Effector memory CD4-positive, alpha-beta T cell (primary cell): ENCODE measurements at regions not wholly inside any gene's neighbourhood (a gene's known extent, or its start where the extent isn't known, plus 50 kb on each side); places are given as distances from the start of the nearest gene placed in this dataset.
"Not testable (repeated sequence)": the region's sequence is repeated elsewhere in the genome, so short reads cannot be mapped to it uniquely, and the experiment has no call there.

Source experiments
- DNase-seq, 3 donors: peaks; one replicate each; pipeline ENCODE4 v3.0.0-alpha.2; 2020
- H3K27ac ChIP-seq: 2 replicates; pipeline ENCODE4 v1.7.0; 2013; ENCODE audit warnings: mild to moderate bottlenecking, low read length, moderate library complexity; ENCODE audit not compliant: insufficient read depth, poor library complexity, severe bottlenecking
- H3K27me3 ChIP-seq: replicated peaks from 2 replicates; pipeline ENCODE4 v1.7.0; 2013; ENCODE audit warnings: mild to moderate bottlenecking, low read length; ENCODE audit not compliant: insufficient read depth, control insufficient read depth, poor library complexity, severe bottlenecking
- H3K36me3 ChIP-seq: 2 replicates; pipeline ENCODE4 v1.7.0; 2013; ENCODE audit warnings: mild to moderate bottlenecking, low read length, moderate library complexity; ENCODE audit not compliant: control insufficient read depth, insufficient read depth
- H3K4me1 ChIP-seq: 2 replicates; pipeline ENCODE4 v1.7.0; 2013; ENCODE audit warnings: low read length, mild to moderate bottlenecking; ENCODE audit not compliant: control insufficient read depth, insufficient read depth, poor library complexity, severe bottlenecking
- H3K4me3 ChIP-seq: 2 replicates; pipeline ENCODE4 v1.7.0; 2013; ENCODE audit warnings: low read length, low read depth, mild to moderate bottlenecking; ENCODE audit not compliant: insufficient read depth, poor library complexity, severe bottlenecking
- H3K9me3 ChIP-seq: 2 replicates; pipeline ENCODE4 v1.7.0; 2013; ENCODE audit warnings: mild to moderate bottlenecking, low read length, moderate library complexity; ENCODE audit not compliant: control insufficient read depth

GRCh38 chrX:155761185-155761584 is 120.0 kb upstream of the VAMP7 start:
- no peaks in the 10 kb centered on the region for H3K4me1 ChIP-seq
- H3K27me3 ChIP-seq = no peaks in the 10 kb centered on the region
- no peak for DNase-seq
- H3K27ac ChIP-seq = no peak overlapping the region
- H3K4me3 ChIP-seq = no peak overlapping the region
- H3K9me3 ChIP-seq = no peaks in the 10 kb centered on the region
- H3K36me3 ChIP-seq = no peaks in the 10 kb centered on the region

GRCh38 chrX:155757046-155757759 is 123.9 kb upstream of the VAMP7 start:
- no peak for DNase-seq
- no peaks in the 10 kb centered on the region for H3K36me3 ChIP-seq
- no peaks in the 10 kb centered on the region for H3K27me3 ChIP-seq
- no peaks in the 10 kb centered on the region for H3K9me3 ChIP-seq
- no peak overlapping the region for H3K4me3 ChIP-seq
- no peaks in the 10 kb centered on the region for H3K4me1 ChIP-seq
- no peak overlapping the region for H3K27ac ChIP-seq

- H3K4me3 ChIP-seq = no peak overlapping the region
- DNase-seq = no peak
Observed at GRCh38 chrX:155755706-155756337, 125.3 kb upstream of the VAMP7 start.

GRCh38 chrX:155751131-155751530 is 130.0 kb upstream of the VAMP7 start:
- Histone ChIP-seq H3K27me3 (no peaks in the 10 kb centered on the region), H3K4me1 (no peaks in the 10 kb centered on the region), H3K36me3 (no peaks in the 10 kb centered on the region), H3K9me3 (no peaks in the 10 kb centered on the region), H3K27ac (no peak overlapping the region), H3K4me3 (no peak overlapping the region)
- DNase-seq = no peak

More at GRCh38 chrX:155755706-155756337, 125.3 kb upstream of the VAMP7 start:
- Histone ChIP-seq H3K36me3 (no peaks in the 10 kb centered on the region), H3K27me3 (no peaks in the 10 kb centered on the region), H3K4me1 (no peaks in the 10 kb centered on the region), H3K27ac (no peak overlapping the region), H3K9me3 (no peaks in the 10 kb centered on the region)

- no peak for DNase-seq
- Histone ChIP-seq H3K27ac (no peak overlapping the region), H3K4me1 (no peaks in the 10 kb centered on the region), H3K9me3 (no peaks in the 10 kb centered on the region), H3K27me3 (no peaks in the 10 kb centered on the region), H3K4me3 (no peak overlapping the region), H3K36me3 (no peaks in the 10 kb centered on the region)
Observed at GRCh38 chrX:155747520-155747919, 133.6 kb upstream of the VAMP7 start.

- no peaks in the 10 kb centered on the region for H3K36me3 ChIP-seq
- no peak overlapping the region for H3K27ac ChIP-seq
- H3K4me1 ChIP-seq = no peaks in the 10 kb centered on the region
- no peak for DNase-seq
- no peaks in the 10 kb centered on the region for H3K9me3 ChIP-seq
- H3K4me3 ChIP-seq = no peak overlapping the region
- H3K27me3 ChIP-seq = no peaks in the 10 kb centered on the region
Observed at GRCh38 chrX:155745792-155746191, 133.0 kb upstream of the TMLHE start.

GRCh38 chrX:155744534-155744933 is 131.8 kb upstream of the TMLHE start:
- Histone ChIP-seq H3K36me3 (no peaks in the 10 kb centered on the region), H3K27me3 (no peaks in the 10 kb centered on the region), H3K27ac (no peak overlapping the region), H3K9me3 (no peaks in the 10 kb centered on the region), H3K4me3 (no peak overlapping the region), H3K4me1 (no peaks in the 10 kb centered on the region)
- DNase-seq = no peak

- not testable (repeated sequence) for H3K4me3 ChIP-seq, H3K27me3 ChIP-seq, H3K36me3 ChIP-seq, DNase-seq, H3K4me1 ChIP-seq, H3K9me3 ChIP-seq, H3K27ac ChIP-seq
Observed at GRCh38 chrX:155728335-155728734, 115.6 kb upstream of the TMLHE start.

- H3K27me3 ChIP-seq = no peaks in the 10 kb centered on the region
- H3K27ac ChIP-seq = no peak overlapping the region
- H3K36me3 ChIP-seq = no peaks in the 10 kb centered on the region
- no peak overlapping the region for H3K4me3 ChIP-seq
- no peaks in the 10 kb centered on the region for H3K4me1 ChIP-seq
- H3K9me3 ChIP-seq = no peaks in the 10 kb centered on the region
- no peak for DNase-seq
Observed at GRCh38 chrX:155718972-155719586, 106.3 kb upstream of the TMLHE start.

GRCh38 chrX:155715141-155715540 is 102.4 kb upstream of the TMLHE start:
- Histone ChIP-seq H3K27ac (no peak overlapping the region), H3K9me3 (no peaks in the 10 kb centered on the region), H3K27me3 (no peaks in the 10 kb centered on the region), H3K4me3 (no peak overlapping the region), H3K36me3 (no peaks in the 10 kb centered on the region), H3K4me1 (no peaks in the 10 kb centered on the region)
- DNase-seq = no peak
